HCT116 (cell line): ENCODE measurements at regions not wholly inside any gene's neighbourhood (a gene's known extent, or its start where the extent isn't known, plus 50 kb on each side); places are given as distances from the start of the nearest gene placed in this dataset.

Source experiments
- ATAC-seq: fragments of 200-7000 bp; cut with Tn5 transposase; 2 replicates; pipeline ENCODE4 v1.9.1; 2020; ENCODE audit warnings: mild to moderate bottlenecking, moderate library complexity
- BruUV-seq: library from RNA; stranded (reverse); fragments of 400-500 nt; replicated peaks from 2 replicates; lab custom pipeline; 2021; lab: Mats Ljungman, UMichigan
- CTCF ChIA-PET: fragments of 300-600 bp; sonication (Branson Sonifier 250); formaldehyde crosslinking; loops from one replicate; lab custom pipeline; 2021; ENCODE audit warnings: antibody characterized with exemption; lab: Charles Lee
- POLR2A ChIA-PET: fragments of 300-600, 350-600 bp; sonication (Branson Sonifier 250); formaldehyde crosslinking; loops from one replicate; lab custom pipeline; 2021; ENCODE audit warnings: antibody characterized with exemption; lab: Charles Lee
- RAD21 ChIA-PET, 2 experiments: fragments of 300-600 bp; sonication (Branson Sonifier 250); formaldehyde crosslinking; loops; one replicate each; lab custom pipeline; 2023; ENCODE audit warnings: low total read pairs in 2 of 2; ENCODE audit not compliant: uncharacterized antibody in 2 of 2, unreplicated experiment in 2 of 2, low non-redundant PET in 1 of 2; lab: Charles Lee
- DNase-seq: peaks from one replicate; pipeline ENCODE4 v3.0.0-alpha.2; 2010; ENCODE audit warnings: low read depth, low spot score
- H2AFZ ChIP-seq: fragments of 200-600 bp; shearing (Covaris generic), sonication (generic); 2 replicates; pipeline ENCODE4 v1.6.1; 2017; ENCODE audit warnings: low read depth, mixed run types, mixed read lengths, antibody characterized with exemption, low read length; ENCODE audit not compliant: poor library complexity, severe bottlenecking
- H3K27ac ChIP-seq: 2 replicates; pipeline ENCODE4 v1.5.1; 2012; ENCODE audit warnings: low read depth, low read length
- H3K27me3 ChIP-seq: fragments of 200-600 bp; sonication (generic); 2 replicates; pipeline ENCODE4 v1.6.1; 2016; ENCODE audit warnings: mixed run types, low read length, mixed read lengths; ENCODE audit not compliant: insufficient read depth
- H3K36me3 ChIP-seq, 2 experiments: fragments of 200-500 bp in 1 of 2; fragments of 200-600 bp in 1 of 2; sonication (Bioruptor generic) in 1 of 2; sonication (generic) in 1 of 2; 2 replicates each; pipeline versions ENCODE4 v1.5.1 to v1.6.1; 2014 to 2016; ENCODE audit warnings: low read length in 2 of 2, inconsistent platforms in 1 of 2, mixed read lengths in 1 of 2, mixed run types in 1 of 2; ENCODE audit not compliant: insufficient read depth in 2 of 2, control insufficient read depth in 1 of 2
- H3K4me1 ChIP-seq, 2 experiments: fragments of 200-600 bp in 1 of 2; sonication (generic) in 1 of 2; 2 replicates each; pipeline versions ENCODE4 v1.5.1 to v1.6.1; 2012 to 2017; ENCODE audit warnings: low read length in 2 of 2, inconsistent platforms in 1 of 2, mild to moderate bottlenecking in 1 of 2, mixed read lengths in 1 of 2, mixed run types in 1 of 2, moderate library complexity in 1 of 2; ENCODE audit not compliant: insufficient read depth in 2 of 2, control insufficient read depth in 1 of 2
- H3K4me2 ChIP-seq: fragments of 200-600 bp; sonication (generic); 2 replicates; pipeline ENCODE4 v1.6.1; 2017; ENCODE audit warnings: mixed run types, low read length, mixed read lengths
- H3K4me3 ChIP-seq, 2 experiments: fragments of 200-600 bp in 1 of 2; sonication (generic) in 1 of 2; replicated peaks in 1 of 2; 2 replicates each; pipeline ENCODE4 v1.5.1; 2011 to 2016; ENCODE audit warnings: low read length in 2 of 2, control low read depth in 1 of 2, low read depth in 1 of 2, mild to moderate bottlenecking in 1 of 2, mixed read lengths in 1 of 2, mixed run types in 1 of 2
- H3K79me2 ChIP-seq: fragments of 200-600 bp; sonication (generic); 2 replicates; pipeline ENCODE4 v1.6.1; 2017; ENCODE audit warnings: mild to moderate bottlenecking, mixed run types, low read length, moderate library complexity, mixed read lengths; ENCODE audit not compliant: insufficient read depth
- H3K9ac ChIP-seq: fragments of 200-600 bp; sonication (generic); 2 replicates; pipeline ENCODE4 v1.6.1; 2016; ENCODE audit warnings: low read length, mixed read lengths
- H3K9me2 ChIP-seq: fragments of 200-600 bp; sonication (generic), shearing (Covaris generic); 2 replicates; pipeline ENCODE4 v1.6.1; 2017; ENCODE audit warnings: mixed run types, mild to moderate bottlenecking, moderate library complexity; ENCODE audit not compliant: insufficient read depth
- H3K9me3 ChIP-seq, 2 experiments: fragments of 200-500 bp in 1 of 2; fragments of 200-600 bp in 1 of 2; sonication (Bioruptor generic) in 1 of 2; sonication (generic) in 1 of 2; 2 replicates each; pipeline ENCODE4 v1.6.1; 2014 to 2017; ENCODE audit warnings: low read length in 2 of 2, mixed read lengths in 2 of 2, inconsistent platforms in 1 of 2, low read depth in 1 of 2, mild to moderate bottlenecking in 1 of 2, mixed run types in 1 of 2, moderate library complexity in 1 of 2; ENCODE audit not compliant: control insufficient read depth in 1 of 2, insufficient read depth in 1 of 2
- H4K20me1 ChIP-seq: fragments of 200-600 bp; sonication (generic), shearing (Covaris generic); 2 replicates; pipeline ENCODE4 v1.6.1; 2017; ENCODE audit warnings: mixed run types, mild to moderate bottlenecking, moderate library complexity; ENCODE audit not compliant: insufficient read depth
- ATF3 ChIP-seq: IDR thresholded peaks from 2 replicates; pipeline ENCODE4 v1.6.1; 2012
- MAX ChIP-seq: IDR thresholded peaks from 2 replicates; pipeline ENCODE4 v1.6.1; 2012
- POLR2AphosphoS5 ChIP-seq: IDR thresholded peaks from 2 replicates; pipeline ENCODE4 v1.6.1; 2011; ENCODE audit warnings: mild to moderate bottlenecking, low read depth, low read length, moderate library complexity
- ZFX ChIP-seq: fragments of 450-650 bp; IDR thresholded peaks from 2 replicates; pipeline ENCODE4 v1.6.1; 2017
- ZNF274 ChIP-seq: fragments of 200-500 bp; sonication (Bioruptor generic); IDR thresholded peaks from 2 replicates; pipeline ENCODE4 v1.6.1; 2014; ENCODE audit warnings: mild to moderate bottlenecking, low read depth, low read length, inconsistent platforms
- intact Hi-C: fragments of 100-400 bp; cut with micrococcal nuclease; formaldehyde crosslinking; loops from 2 replicates; pipeline ENCODE4 v1.10.0; 2022

- ChIA-PET RAD21 (no interaction called here), CTCF (no interaction called here), POLR2A (no interaction called here)
- no peak overlapping the region for H3K4me2 ChIP-seq
- no peak overlapping the region for H3K4me3 ChIP-seq
- H3K4me1 ChIP-seq = no peaks in the 10 kb centered on the region
- H3K27ac ChIP-seq = no peak overlapping the region
- BruUV-seq = no TSS peak
- H4K20me1 ChIP-seq = no peaks in the 10 kb centered on the region
- ATAC-seq (no peak), DNase-seq (no peak)
- no peaks in the 10 kb centered on the region for H3K36me3 ChIP-seq
- H3K9me2 ChIP-seq = no peaks in the 10 kb centered on the region
- no peaks in the 10 kb centered on the region for H3K27me3 ChIP-seq
- intact Hi-C loops = no loop called here
- no peak overlapping the region for H3K9ac ChIP-seq
- H3K9me3 ChIP-seq = peaks cover 7 to 26% of the 10 kb centered on the region in 2 experiments; a peak in 2 of 4 replicates
- H2AFZ ChIP-seq = no peak overlapping the region
- TF ChIP-seq ZFX = no peak
- TF ChIP-seq ATF3 = no peak
- TF ChIP-seq MAX = no peak
- TF ChIP-seq, all 23 proteins: peak for 0
- no peaks in the 10 kb centered on the region for H3K79me2 ChIP-seq
Measured at GRCh38 chr3:1962396-1963088, 136.1 kb upstream of the CNTN4 start.

GRCh38 chr3:1963896-1964295 is 134.8 kb upstream of the CNTN4 start:
- Histone ChIP-seq H3K27ac (no peak overlapping the region), H3K9me3 (peaks cover 11 to 33% of the 10 kb centered on the region in 2 experiments; a peak in 2 of 4 replicates), H2AFZ (no peak overlapping the region), H3K79me2 (no peaks in the 10 kb centered on the region), H3K9me2 (no peaks in the 10 kb centered on the region)
- ChIA-PET RAD21 (no interaction called here), CTCF (no interaction called here)
- intact Hi-C loops = no loop called here
- TF ChIP-seq POLR2AphosphoS5 = no peak
- no peak for TF ChIP-seq ZNF274
- TF ChIP-seq, all 23 proteins: peak for 0
- no peak overlapping the region for H3K4me2 ChIP-seq
- POLR2A ChIA-PET = no interaction called here
- H3K9ac ChIP-seq = no peak overlapping the region
- BruUV-seq = no TSS peak
- DNase-seq = no peak
- ATAC-seq = no peak
- no peaks in the 10 kb centered on the region for H3K36me3 ChIP-seq
- H3K4me1 ChIP-seq = no peaks in the 10 kb centered on the region
- H3K27me3 ChIP-seq = no peaks in the 10 kb centered on the region
- no peak overlapping the region for H3K4me3 ChIP-seq
- no peaks in the 10 kb centered on the region for H4K20me1 ChIP-seq
